HepG2 (cell line): ENCODE measurements at regions not wholly inside any gene's neighbourhood (a gene's known extent, or its start where the extent isn't known, plus 50 kb on each side); places are given as distances from the start of the nearest gene placed in this dataset.
"Not testable (repeated sequence)": the region's sequence is repeated elsewhere in the genome, so short reads cannot be mapped to it uniquely, and the experiment has no call there.

Experiments
- CBFB ChIP-seq: sonication (generic); formaldehyde crosslinking; IDR thresholded peaks from 2 replicates; pipeline ENCODE4 v1.4.0; 2020; ENCODE audit warnings: missing genetic modification reagents
- E2F5 ChIP-seq: sonication (generic); formaldehyde crosslinking; conservative IDR thresholded peaks from 2 replicates; pipeline ENCODE4 v1.4.0; 2020; ENCODE audit warnings: missing genetic modification reagents
- JUNB ChIP-seq: sonication (generic); formaldehyde crosslinking; IDR thresholded peaks from 2 replicates; pipeline ENCODE4 v1.8.0; 2022; ENCODE audit warnings: missing genetic modification reagents, mild to moderate bottlenecking, borderline replicate concordance
- MAFK ChIP-seq, 2 experiments: IDR thresholded peaks in 1 of 2; conservative IDR thresholded peaks in 1 of 2; 2 replicates each; pipeline ENCODE4 v1.6.1; 2011; ENCODE audit warnings: improper control_type of control experiment in 2 of 2, low read length in 2 of 2
- POLR2A ChIP-seq, 2 experiments: IDR thresholded peaks; 2 replicates each; pipeline ENCODE4 v1.6.1; 2011; ENCODE audit warnings: low read depth in 2 of 2, low read length in 2 of 2, mild to moderate bottlenecking in 1 of 2, moderate library complexity in 1 of 2; ENCODE audit not compliant: insufficient read depth in 1 of 2
- RBM22 ChIP-seq: fragments of 200-400 bp; formaldehyde crosslinking; optimal IDR thresholded peaks from 2 replicates; pipeline ENCODE3; 2017; ENCODE audit warnings: mild to moderate bottlenecking, low read length, moderate library complexity
- THAP7 ChIP-seq: sonication (generic); formaldehyde crosslinking; IDR thresholded peaks from 2 replicates; pipeline ENCODE4 v1.8.1; 2023; ENCODE audit warnings: mild to moderate bottlenecking, missing genetic modification reagents
- TOPORS ChIP-seq: sonication (generic); formaldehyde crosslinking; IDR thresholded peaks from 2 replicates; pipeline ENCODE4 v1.8.0; 2023; ENCODE audit warnings: mild to moderate bottlenecking, missing genetic modification reagents
- U2AF2 ChIP-seq: fragments of 200-400 bp; formaldehyde crosslinking; IDR thresholded peaks from 2 replicates; pipeline ENCODE4 v1.6.1; 2017; ENCODE audit warnings: low read depth, mild to moderate bottlenecking, low read length
- USF2 ChIP-seq, 2 experiments: sonication (generic) in 1 of 2; formaldehyde crosslinking in 1 of 2; IDR thresholded peaks; 2 replicates each; pipeline versions ENCODE4 v1.5.1 to v1.6.1; 2011 to 2020; ENCODE audit warnings: borderline replicate concordance in 1 of 2, low read depth in 1 of 2, low read length in 1 of 2, mild to moderate bottlenecking in 1 of 2, missing genetic modification reagents in 1 of 2, moderate library complexity in 1 of 2
- ZNF256 ChIP-seq: sonication (generic); formaldehyde crosslinking; conservative IDR thresholded peaks from 2 replicates; pipeline ENCODE4 v1.4.0; 2020; ENCODE audit warnings: missing genetic modification reagents

- not testable (repeated sequence) for TF ChIP-seq USF2 (IDR thresholded peaks at IDR 0.05; ENCODE audit: low read depth, low read length); USF2 (CRISPR knock-in tag; IDR thresholded peaks at IDR 0.05; ENCODE audit: borderline replicate concordance); POLR2A (IDR thresholded peaks at IDR 0.05; ENCODE audit: insufficient read depth in 1 of 2, low read depth in 2 of 2, low read length in 2 of 2); RBM22; THAP7 (CRISPR knock-in tag); E2F5 (CRISPR knock-in tag); TOPORS (CRISPR knock-in tag); MAFK (conservative IDR thresholded peaks at IDR 0.05 in 1 of 2, IDR thresholded peaks at IDR 0.05 in 1 of 2; ENCODE audit: low read length in 2 of 2); U2AF2; CBFB; ZNF256 (CRISPR knock-in tag); JUNB
Observed at GRCh38 chr2:111532682-111533556, 351.1 kb downstream of the ANAPC1 start.
